Liver (tissue), 2 donors: ENCODE measurements at regions not wholly inside any gene's neighbourhood (a gene's known extent, or its start where the extent isn't known, plus 50 kb on each side); places are given as distances from the start of the nearest gene placed in this dataset.

Experiments
- CTCF ChIP-seq: fragments of 150-350 bp; IDR thresholded peaks from 2 replicates; pipeline ENCODE4 v1.5.1; 2017; ENCODE audit warnings: improper control_type of control experiment, low read depth, low read length; ENCODE audit not compliant: missing input control
- MAX ChIP-seq: IDR thresholded peaks from 2 replicates; pipeline ENCODE4 v1.6.1; 2016; ENCODE audit warnings: antibody characterized with exemption
- donor health status: healthy.

GRCh38 chr1:55690366-55690765 lies 475.2 kb upstream of the USP24 start:
- TF ChIP-seq CTCF = no peak
- TF ChIP-seq MAX = no peak
